ENCODE measurements at regions not wholly inside any gene's neighbourhood (a gene's known extent, or its start where the extent isn't known, plus 50 kb on each side); places are given as distances from the start of the nearest gene placed in this dataset.

DNA sequence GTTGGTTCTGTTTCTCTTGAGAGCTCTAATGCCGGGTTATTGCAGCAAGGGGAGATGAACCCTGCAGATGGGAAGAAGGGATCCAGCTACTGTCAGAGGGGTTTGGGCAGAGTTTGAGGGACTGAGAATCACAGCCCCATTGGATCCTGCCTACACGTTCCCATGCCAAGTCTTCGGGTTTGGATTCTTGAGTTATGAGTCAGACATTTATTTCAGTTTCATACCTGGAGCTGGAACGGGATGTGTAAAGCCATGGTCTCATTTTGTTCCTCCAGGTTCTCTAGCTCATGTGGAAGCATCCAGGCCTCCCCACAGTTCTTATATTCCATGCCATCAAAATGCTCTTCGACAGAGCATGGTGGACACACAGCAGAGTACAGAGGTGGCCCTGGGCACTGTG is 275.4 kb upstream of the IRX4 start:
- no peak for TF ChIP-seq EP300 (IDR thresholded peaks at IDR 0.05)
- TF ChIP-seq, protein P1, sequence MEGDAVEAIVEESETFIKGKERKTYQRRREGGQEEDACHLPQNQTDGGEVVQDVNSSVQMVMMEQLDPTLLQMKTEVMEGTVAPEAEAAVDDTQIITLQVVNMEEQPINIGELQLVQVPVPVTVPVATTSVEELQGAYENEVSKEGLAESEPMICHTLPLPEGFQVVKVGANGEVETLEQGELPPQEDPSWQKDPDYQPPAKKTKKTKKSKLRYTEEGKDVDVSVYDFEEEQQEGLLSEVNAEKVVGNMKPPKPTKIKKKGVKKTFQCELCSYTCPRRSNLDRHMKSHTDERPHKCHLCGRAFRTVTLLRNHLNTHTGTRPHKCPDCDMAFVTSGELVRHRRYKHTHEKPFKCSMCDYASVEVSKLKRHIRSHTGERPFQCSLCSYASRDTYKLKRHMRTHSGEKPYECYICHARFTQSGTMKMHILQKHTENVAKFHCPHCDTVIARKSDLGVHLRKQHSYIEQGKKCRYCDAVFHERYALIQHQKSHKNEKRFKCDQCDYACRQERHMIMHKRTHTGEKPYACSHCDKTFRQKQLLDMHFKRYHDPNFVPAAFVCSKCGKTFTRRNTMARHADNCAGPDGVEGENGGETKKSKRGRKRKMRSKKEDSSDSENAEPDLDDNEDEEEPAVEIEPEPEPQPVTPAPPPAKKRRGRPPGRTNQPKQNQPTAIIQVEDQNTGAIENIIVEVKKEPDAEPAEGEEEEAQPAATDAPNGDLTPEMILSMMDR (IDR thresholded peaks at IDR 0.05), result no peak
- no peak for TF ChIP-seq POLR2A (IDR thresholded peaks at IDR 0.05)
- no peak for TF ChIP-seq POLR2AphosphoS5 (IDR thresholded peaks at IDR 0.05)
